ENCODE measurements at regions not wholly inside any gene's neighbourhood (a gene's known extent, or its start where the extent isn't known, plus 50 kb on each side); places are given as distances from the start of the nearest gene placed in this dataset.
"Not testable (repeated sequence)": the region's sequence is repeated elsewhere in the genome, so short reads cannot be mapped to it uniquely, and the experiment has no call there.

DNA sequence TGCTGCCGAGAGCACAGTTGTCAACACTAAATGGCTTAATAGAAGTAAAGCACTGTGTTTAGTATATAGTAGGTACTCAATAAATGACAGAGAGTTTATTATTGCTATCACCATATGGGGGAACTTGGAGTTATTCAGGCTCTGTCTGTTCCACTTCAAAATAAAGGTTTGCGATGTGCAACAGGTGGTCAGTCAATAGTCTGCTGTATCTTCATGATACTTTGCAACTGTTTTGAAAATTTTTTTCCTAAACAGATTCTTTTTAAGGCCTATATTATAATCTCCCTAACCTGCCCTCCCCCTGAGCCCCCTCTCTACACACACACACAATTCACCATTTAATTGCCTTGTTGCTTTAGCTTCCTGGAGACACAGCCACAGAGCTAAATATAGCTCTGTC lies 164.7 kb upstream of the NR2F2 start:
- no peak for DNase-seq (ENCODE audit: low read depth in 3 of 3)

DNA sequence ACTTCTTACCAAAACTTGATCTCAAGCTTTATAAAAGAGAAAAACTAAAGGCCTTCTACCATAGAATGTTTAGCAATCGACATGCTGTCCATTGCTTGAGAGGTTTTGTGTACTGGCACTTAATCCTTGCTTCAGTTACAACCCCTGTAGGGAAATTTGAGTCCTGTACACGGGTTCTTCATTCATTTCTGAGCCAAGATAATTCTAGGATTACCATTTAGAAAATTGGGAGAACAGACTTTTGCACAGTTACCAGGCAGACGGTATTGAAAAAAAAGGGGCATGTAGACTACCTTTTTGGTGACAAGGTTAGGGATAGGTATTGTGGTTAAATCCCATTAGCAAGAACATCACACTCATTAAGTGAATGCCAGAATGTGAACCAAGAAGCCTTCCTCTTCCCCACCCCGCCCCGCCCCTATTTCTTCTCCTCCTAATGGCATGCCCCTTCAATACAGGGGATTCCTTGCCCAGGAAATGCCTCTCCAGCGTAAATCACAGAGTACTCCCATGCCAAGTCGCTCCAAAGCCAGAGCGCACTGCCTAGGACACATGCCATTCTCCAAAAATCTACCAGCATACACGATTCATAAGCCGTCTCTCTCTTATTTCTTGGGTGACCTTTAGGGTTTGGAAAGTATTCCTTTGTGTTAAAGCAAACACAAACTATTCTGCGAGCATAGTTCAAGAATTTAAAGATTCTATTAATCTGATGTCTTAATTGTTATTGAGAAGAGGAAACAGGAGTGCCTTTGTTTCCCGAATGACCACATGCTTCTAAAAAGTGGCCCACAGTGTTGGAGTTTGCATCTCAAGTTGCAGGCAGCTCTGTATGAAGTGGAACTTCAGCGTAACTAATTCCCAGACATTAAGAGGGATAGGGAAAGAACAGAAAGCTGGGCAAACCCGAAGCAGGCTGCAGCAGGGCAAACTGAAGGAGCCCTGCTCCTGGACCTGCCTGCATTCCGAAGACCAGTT lies 164.0 kb upstream of the NR2F2 start:
- DNase-seq (ENCODE audit: low read depth in 3 of 3): no peak

DNA sequence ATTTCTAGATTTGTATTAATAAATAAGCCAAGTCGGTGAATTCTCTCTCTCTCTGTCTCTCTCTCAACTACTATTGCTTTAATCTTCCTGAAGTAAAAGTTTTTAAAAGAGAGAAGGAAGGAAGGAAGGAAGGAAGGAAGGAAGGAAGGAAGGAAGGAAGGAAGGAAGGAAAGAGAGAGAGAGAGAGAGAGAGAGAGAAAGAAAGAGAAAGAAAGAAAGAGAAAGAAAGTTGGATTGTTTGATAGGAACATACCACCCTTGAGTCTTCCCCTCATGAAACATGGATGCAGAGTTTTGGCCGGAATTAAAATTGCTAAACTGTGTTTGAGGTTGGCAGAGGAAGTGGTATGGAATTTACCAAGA lies 159.9 kb upstream of the NR2F2 start:
- DNase-seq (ENCODE audit: low read depth in 3 of 3): not testable (repeated sequence)

DNA sequence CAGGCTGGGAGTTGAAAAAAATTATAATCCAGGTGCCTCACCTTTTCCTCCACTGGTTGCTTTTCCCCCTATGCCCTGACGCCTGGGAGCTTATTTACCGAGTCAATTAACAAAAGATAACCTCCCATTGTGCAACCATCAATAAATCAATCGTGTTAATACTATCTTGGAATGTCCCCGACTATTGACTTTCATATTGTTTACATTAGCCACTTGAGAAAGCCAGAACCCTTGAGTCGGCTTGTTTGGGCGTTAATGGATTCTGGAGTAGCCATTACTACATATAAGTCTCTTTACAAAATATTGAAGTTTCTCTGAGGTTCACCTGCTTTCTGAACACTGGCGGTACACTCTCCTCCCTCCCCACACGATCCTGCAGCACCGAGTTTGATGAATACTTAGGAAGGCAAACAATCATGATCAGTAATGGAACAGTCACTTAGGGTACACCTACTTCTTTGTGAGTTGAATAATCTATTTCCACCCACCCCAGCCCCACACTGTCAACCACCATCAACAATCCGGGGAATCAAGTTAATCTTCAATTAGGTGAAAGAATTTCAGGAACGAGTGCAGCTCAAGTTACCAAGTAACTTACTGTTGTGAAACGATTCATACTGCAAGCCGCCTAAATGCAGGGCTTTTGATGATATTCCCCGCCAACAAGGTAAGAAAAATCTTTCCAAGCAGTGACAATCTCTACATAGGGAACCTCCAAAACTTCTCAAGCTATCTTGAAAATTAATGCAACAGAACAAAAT lies 159.3 kb upstream of the NR2F2 start:
- DNase-seq (ENCODE audit: low read depth in 3 of 3): no peak

DNA sequence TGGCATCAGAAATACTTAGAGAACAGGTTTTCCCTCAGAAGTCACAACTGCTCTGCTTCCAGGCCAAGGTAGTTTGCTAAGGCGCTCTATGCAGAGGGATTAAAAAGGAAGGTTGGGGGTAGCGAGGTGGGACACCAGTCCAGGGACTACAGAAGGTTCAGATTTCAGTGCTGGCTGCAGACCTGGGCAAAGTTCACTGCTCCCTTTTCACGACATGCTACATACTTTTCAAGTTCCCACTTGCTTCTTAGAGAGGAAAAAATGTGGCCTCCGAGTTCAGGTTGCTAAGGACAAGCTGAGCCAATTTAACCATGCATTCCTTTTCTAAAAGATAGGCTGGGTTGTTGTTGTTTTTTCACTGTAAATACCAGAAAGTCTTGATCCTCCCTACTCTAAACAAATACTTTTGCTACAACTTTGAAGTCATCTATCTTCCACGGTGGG lies 158.6 kb upstream of the NR2F2 start:
- DNase-seq (ENCODE audit: low read depth in 3 of 3): no peak

DNA sequence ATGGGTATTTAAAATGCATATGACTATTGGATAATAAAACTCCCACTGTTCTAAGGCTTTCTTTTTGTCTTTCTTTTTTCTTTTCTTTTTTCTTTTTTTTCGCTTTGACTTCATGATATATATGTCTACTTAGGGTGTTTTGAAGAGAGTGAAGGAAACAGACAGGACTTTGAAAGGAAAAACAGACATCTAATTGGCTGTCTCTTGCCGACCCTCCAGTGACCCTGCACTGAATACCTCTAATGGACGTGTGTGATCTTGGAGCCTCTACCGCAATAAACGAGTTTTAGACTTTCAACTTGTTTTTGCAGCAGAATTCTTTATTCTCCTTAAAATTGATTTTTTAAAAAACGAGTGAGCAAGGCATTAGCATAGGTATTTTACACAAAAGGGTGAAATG lies 158.1 kb upstream of the NR2F2 start:
- DNase-seq (ENCODE audit: low read depth in 3 of 3): no peak

DNA sequence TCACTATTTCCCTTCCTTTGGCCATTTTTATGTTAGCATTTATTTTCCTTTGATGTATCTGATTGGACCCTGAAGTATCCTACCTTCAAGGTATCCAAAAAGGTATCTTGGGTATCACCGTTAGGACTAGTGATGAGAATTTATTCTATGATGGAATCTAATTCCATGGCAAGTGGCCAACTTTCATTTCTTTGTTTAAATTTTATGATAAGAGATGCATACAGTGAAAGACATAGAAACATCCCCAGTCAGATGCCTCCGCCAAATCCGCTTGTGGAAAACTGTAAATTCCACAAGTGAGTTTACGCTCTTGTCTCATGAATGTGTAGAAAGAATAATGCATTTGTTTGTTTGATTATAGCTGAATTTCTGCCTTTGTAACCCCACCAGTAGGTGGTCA lies 153.7 kb upstream of the NR2F2 start:
- no peak for DNase-seq (ENCODE audit: low read depth in 3 of 3)

DNA sequence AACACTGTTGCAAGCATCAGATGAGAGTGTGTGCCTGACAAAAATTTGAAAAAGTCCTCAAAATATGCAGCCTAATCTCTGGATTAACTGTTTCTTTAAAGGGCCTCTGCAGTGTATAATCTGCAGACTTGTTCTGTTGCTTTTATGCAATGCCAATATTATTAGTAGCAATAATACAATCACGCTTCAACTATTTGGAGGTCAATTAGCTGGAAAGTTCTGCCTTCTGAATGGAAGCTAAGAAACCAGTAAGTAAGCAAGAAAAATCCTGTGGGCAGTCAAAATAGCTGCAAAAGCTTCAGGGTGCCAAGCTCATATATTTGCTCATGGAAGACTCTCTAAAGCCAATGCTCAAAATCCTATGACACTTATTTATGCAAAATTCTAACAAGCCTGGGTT lies 153.2 kb upstream of the NR2F2 start:
- DNase-seq (ENCODE audit: low read depth in 3 of 3): no peak

DNA sequence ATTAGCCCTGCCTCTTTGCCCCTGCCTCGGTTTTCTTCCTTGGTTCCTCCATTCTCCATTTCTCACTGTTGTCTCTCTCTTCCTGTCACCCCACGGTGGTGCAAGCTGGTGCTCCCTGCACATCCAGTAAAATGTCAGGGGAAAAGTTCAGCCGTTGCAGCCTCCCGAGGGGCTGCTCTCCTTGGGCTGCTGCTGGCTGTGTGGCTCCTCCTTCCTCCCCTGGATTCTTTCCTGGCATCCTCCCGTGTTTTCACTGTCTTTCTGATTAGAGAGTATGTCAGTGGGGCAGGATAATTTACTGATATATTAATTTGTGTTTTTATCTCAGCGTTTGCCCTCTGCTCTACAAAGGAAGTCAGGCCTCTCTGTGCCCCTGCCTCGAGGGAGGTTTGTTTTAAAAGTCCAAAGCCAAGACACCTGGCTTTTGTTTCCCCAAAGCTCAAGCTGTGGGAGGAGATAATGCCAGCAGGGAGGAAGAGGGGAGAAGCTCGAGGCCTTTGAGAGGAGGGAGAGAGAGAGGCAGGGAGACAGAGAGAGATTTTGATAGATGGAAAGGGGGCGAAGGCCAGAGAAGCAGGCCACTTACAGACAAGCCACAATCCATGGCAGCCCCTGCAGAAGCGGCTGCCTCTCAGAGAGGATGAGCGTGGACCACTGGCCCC lies 150.3 kb upstream of the NR2F2 start:
- DNase-seq (ENCODE audit: low read depth in 3 of 3): no peak

DNA sequence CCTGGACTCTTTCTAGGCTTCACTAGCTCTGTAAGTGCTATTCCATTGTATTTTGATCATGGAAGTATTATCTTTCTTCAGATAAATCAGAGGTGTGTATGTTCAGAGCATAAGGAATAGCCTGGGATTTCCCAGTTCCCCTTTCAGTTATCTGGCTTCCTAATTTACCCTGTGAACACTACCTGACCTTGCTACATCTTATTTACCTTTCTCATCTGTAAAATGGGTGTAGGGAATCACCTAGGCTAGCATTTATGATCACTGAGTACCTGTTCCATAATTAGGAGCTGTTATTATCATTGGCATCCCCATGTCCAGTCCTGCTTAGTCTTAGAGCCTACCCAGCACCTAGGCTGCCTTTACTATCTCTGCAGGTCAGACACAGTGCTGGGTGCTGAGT lies 149.3 kb upstream of the NR2F2 start:
- no peak for DNase-seq (ENCODE audit: low read depth in 3 of 3)

DNA sequence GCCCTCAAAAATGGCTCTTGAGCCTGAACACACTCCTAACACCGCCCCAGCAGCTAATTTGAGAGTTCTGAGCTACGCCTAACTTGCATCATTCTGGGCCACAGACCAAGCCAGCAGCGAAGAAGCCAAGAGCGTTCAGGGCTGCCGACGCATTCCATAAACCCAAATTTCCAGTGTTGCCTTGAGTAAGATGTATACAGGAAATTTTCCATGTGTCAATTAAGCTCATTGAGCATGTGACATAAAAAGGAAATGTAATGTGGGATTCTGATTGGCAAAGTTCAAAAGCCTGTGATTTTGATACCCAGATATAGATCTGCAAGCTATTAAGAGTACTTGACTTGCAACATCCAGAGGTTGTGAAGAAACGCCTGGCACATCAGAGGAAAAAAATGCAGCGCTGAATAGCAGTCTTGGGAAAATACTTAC lies 148.6 kb upstream of the NR2F2 start:
- DNase-seq (ENCODE audit: low read depth in 3 of 3): no peak

DNA sequence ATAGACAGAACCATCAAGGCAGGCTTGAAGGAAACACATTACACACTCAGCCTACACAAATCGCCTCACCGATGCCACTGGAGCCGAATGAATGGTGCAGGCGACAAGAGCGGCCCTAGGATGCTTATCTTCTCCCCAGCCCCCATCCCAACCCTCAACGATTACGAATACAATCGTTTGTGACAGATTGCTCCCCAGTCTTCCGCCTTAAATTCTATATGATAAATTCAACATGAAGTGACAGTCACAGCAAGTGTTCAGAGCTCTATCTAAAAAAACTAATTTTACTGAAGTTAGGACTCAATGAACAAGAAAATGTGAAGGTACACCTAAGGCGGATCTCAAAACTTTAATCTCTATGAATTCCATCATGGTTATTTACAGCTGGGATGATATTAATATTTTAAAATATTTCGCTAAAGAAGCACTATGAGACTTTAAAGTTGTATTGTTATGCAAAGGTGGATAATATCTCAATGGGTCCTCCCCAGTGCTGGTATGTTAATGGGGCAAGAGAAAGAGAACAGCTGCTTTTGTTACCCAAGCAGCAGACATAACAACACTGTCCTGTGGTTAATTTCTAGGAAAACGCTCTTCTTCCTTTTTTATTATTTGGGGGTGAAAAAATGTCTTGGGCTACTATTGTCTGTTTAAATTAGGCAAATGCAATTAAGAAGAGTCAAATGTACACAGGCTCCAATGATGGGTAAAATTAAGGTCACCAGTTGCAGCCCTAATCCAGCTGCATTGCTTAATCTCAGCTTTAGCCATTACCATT lies 147.6 kb upstream of the NR2F2 start:
- DNase-seq (ENCODE audit: low read depth in 3 of 3): no peak

DNA sequence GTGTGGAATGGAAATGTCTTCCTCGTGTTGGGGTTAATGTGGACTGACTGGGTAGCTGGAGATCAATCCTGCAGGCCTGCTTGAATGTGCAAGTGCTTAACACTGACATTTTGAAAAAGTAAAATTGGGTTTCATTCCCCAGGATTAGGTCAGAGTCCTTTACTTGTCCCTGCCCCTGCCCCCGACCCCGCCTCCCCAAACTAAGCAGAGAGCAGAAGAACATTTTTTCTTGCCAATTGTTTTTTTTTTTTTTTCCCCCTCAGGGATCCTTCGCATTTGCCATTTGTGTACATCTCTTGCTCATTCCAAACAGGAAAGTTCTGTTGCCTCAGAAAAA lies 147.0 kb upstream of the NR2F2 start:
- DNase-seq (ENCODE audit: low read depth in 3 of 3): no peak

DNA sequence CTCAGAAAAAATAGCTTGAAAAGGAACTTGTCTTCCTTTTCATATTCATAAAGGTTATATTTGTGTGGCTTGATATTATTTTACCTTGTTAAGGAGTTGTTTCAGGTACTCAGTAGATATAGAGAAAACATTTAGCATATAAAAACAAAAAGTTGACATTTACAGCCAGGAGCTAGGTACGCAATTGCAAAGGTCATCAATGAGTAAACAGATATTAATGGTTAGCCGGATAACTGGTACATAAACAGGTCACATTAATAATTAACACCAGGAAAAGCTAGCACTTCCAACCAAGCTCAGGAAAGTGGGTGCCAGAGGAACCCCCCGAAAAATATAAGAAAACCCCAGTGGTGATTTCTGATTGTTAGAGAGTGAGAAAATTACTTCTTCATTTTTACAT lies 146.6 kb upstream of the NR2F2 start:
- DNase-seq (ENCODE audit: low read depth in 3 of 3): no peak

DNA sequence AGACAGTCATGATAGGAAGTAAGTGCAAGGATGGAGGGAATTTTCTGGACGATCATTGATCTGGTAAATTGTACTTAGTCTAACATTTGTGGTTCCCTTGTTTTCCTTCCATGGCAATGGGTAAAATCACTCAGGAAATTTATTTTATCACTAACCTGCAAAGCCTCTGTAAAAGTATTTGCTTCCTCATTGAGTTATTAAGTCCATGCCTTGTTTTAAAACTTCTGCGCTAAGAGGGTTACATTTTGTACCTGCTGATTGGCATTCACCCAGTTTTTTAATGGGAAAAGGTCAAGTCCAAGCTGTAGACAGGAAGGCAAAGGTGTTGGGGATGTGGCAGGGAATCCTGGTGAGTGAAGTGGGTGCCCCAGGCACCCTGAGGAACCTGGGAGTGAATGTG lies 146.2 kb upstream of the NR2F2 start:
- DNase-seq (ENCODE audit: low read depth in 3 of 3): no peak

DNA sequence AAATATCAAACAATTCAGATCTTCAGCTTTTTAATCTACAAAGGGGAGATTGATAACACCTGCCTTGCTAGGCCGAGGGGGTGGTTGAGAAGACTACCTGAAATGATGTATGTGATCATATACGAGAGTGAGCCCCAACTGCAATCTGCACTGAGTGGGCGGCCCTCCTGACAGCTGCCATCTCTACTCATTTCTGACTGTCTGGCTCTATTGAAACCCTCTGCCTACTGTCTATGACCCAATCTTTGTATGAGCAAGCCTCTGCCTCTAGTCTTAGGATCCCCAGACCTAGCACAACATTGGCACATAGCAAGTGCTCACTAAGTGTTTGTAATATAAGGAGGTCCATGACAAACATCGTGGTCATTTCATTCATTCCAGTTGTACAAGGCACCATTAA lies 144.4 kb upstream of the NR2F2 start:
- DNase-seq (ENCODE audit: low read depth in 3 of 3): no peak

DNA sequence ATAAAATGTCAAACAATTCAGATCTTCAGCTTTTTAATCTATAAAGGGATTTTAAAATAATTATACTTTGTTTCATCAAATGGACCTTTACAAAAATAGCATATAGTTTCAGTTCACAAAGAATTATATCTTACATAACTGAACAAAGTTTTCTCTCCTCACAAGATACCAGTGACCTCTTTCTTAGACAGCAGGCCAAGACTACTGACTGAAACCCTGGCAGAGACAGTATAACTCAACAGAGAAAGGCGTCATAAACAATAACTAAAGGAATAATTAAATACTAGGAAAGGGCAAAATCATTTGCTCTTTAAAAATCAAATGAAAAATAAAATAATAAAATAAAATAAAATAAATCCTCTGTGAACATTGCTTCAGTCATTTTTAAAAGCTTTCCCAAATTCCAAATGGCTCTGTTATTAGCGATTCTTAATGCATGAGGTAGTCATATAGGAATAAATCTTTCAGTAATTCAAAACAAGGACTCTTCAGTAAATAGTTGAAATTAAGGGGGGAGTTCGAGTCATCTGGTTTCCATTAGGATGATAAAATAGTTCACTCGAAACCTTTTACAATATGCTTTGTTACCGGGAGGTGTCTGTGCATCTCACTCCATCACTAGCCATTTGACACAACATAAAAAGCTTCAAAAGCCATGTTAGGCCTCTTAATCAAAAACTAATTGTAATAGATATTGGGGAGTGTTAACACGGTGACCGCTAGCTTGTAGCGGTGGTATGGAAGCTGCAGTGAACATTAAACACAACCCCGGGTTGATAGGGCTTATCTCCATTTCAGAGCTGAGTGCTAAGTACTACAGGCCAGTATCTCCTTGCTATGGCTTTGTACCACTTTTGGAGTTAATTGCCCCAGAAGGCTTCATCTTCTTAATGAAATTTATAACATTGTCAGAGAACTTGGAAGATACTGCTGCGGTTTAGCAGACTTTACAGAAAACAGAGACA lies 142.9 kb upstream of the NR2F2 start:
- DNase-seq (ENCODE audit: low read depth in 3 of 3): no peak

DNA sequence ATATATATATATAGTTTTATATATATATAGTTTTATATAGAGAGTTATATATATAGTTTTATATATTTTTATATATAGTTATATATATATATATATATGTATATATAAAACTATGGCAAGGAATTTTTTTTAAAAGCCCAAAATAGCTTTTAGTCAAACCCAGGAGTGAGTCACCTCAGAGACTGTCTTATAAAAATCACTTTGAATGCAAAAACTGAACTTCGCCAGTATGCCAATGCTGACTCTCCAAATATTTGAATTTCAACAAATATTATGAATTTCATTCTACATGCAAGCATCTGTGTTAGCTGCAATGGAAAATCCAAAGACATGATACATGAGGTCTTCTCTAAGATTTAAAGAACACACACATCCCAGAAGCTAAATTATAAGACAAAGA lies 132.8 kb upstream of the NR2F2 start:
- DNase-seq (ENCODE audit: low read depth in 3 of 3): no peak

DNA sequence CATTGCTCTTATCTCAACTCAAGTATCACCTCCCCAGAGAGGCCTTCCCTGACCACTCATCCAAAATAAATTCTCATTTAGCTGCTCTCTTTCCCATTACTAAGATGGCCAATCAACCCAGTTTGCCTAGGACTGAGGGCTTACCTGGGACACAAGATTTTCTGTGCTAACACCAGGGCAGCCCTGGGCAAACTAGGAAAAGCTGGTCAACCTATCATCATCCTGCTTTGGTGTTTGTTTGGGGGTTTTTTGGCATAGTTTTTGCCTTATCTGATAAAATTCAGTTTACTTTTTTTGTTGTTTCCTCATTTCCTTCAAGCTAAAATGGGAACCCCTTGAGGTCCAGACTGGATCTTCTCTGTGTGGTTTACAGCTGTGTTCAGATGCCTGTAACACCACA lies 131.4 kb upstream of the NR2F2 start:
- no peak for DNase-seq (ENCODE audit: low read depth in 3 of 3)

DNA sequence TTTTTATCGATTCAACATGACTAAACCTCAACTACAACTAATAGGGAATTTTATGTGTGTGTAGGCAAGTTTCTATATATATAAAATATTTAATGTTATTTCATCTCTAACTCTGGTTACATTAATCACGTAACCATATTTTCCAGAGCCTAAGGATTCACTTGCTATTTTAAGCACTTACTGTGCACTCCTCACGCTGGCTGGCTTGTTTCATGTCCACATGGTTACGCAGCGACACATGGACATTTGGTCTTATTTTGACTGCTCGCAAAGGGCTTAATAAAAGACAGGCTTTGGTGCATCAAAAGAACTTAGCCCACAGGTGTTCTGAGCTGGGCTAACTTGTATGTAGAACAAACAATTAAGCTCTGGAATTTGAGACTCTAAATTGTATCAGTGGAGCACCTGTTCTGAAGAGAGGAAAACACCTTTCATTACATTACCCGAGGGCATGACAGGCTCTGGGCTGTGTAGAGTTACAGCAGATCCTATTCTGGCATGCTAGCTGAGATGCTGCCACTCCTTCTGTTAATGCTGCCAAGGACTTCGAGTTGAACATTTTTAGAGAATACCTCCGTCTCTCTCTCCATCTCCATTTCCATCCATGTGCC lies 130.0 kb upstream of the NR2F2 start:
- no peak for DNase-seq (ENCODE audit: low read depth in 3 of 3)

Data from stimulated activated CD4-positive, alpha-beta T cell treated with anti-CD3 and anti-CD28 coated beads, TNF-alpha, amount 100 ng/mL, for 48 hours (primary cell).